ENCODE measurements at regions not wholly inside any gene's neighbourhood (a gene's known extent, or its start where the extent isn't known, plus 50 kb on each side); places are given as distances from the start of the nearest gene placed in this dataset.

- TF ChIP-seq CTCF (IDR thresholded peaks at IDR 0.05; ENCODE audit: poor library complexity, severe bottlenecking) (no peak), EP300 (conservative IDR thresholded peaks at IDR 0.05; ENCODE audit: poor library complexity, severe bottlenecking) (no peak), TAF1 (IDR thresholded peaks at IDR 0.05; ENCODE audit: low read depth) (no peak)
These were observed 488.7 kb upstream of the AGTR1 start for GRCh38 chr3:148208975-148209374.
